ENCODE measurements at regions not wholly inside any gene's neighbourhood (a gene's known extent, or its start where the extent isn't known, plus 50 kb on each side); places are given as distances from the start of the nearest gene placed in this dataset.
"Not testable (repeated sequence)": the region's sequence is repeated elsewhere in the genome, so short reads cannot be mapped to it uniquely, and the experiment has no call there.

GRCh38 chr22:21150863-21151262 is 105.1 kb downstream of the LRRC74B start:
- H3K27me3 ChIP-seq (ENCODE audit: low read depth); H3K9me3 ChIP-seq (replicated peaks); H3K36me3 ChIP-seq; H3K27ac ChIP-seq (replicated peaks); DNase-seq; H3K4me3 ChIP-seq; intact Hi-C loops (cut with micrococcal nuclease); H3K4me1 ChIP-seq: not testable (repeated sequence)

- DNase-seq; H3K27ac ChIP-seq (replicated peaks); H3K4me3 ChIP-seq; H3K36me3 ChIP-seq; H3K27me3 ChIP-seq (ENCODE audit: low read depth); H3K4me1 ChIP-seq; intact Hi-C loops (cut with micrococcal nuclease); H3K9me3 ChIP-seq (replicated peaks): not testable (repeated sequence)
These were observed 142.1 kb downstream of the LRRC74B start for GRCh38 chr22:21187841-21188240.

DNA sequence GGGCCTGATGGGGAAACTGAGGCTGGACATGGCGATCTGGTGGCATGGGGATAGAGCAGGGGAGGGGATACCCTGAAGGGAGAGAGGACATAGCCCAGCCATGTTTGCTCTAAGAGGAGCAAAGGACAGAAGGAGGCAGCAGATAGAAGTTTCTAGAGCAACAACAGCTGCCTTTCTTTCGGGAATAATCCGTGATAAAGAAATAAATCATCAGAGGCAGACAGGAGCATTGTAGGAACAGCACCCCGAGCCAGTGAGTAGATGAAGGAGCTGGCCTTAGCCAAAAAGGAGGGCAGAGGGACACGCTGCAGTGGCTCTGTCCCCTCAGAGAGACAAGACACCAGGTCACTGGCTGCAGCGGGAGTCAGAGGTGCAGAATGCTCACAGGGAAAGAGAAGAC is 166.3 kb downstream of the LRRC74B start:
- intact Hi-C loops (cut with micrococcal nuclease); H3K27me3 ChIP-seq (ENCODE audit: low read depth); H3K9me3 ChIP-seq (replicated peaks); DNase-seq; H3K36me3 ChIP-seq; H3K4me1 ChIP-seq; H3K27ac ChIP-seq (replicated peaks); H3K4me3 ChIP-seq: not testable (repeated sequence)

DNA sequence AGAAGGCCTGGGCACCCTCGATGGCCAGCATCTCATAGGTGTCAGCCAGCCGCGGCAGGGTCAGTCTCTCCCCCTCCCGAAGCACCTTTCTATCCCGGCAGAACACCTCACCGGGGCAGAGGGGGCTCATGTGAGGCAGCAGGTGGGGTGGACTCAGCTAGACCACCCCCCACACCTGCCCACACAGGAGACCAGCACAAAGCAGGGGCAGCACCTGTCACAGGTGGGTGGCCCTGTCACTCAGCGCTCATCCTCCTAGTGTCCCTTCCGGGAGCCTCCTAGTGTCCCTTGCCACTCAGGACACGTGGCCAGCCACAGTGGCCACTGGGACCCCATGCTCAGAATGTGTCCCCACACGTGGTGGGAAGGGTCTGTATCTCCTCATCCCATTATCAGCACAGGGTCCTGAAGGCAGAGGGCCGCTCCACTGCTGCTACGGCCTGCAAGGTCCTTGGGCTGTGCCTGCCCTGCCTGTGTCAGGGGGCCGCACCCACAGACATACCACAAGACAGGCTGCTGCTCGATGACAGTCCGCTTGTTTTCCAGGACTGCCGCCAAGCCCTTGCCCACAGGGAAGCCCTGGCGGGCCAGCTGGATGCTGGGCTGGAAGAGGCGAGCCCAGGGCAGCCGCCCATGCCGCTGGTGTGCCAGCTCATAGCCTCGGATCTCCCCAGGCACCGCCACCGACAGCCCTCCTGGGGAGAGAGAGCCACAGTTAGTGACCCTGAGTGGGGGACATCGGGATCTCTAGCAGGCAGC is 167.4 kb upstream of the RIMBP3B start:
- H3K27me3 ChIP-seq (ENCODE audit: low read depth); H3K9me3 ChIP-seq (replicated peaks); DNase-seq; intact Hi-C loops (cut with micrococcal nuclease); H3K27ac ChIP-seq (replicated peaks); H3K4me3 ChIP-seq; H3K36me3 ChIP-seq; H3K4me1 ChIP-seq: not testable (repeated sequence)

- H3K27me3 ChIP-seq (ENCODE audit: low read depth); H3K4me3 ChIP-seq; DNase-seq; H3K36me3 ChIP-seq; H3K4me1 ChIP-seq; H3K27ac ChIP-seq (replicated peaks); H3K9me3 ChIP-seq (replicated peaks); intact Hi-C loops (cut with micrococcal nuclease): not testable (repeated sequence)
These were observed 158.7 kb upstream of the RIMBP3B start for GRCh38 chr22:21224900-21225299.

- intact Hi-C loops (cut with micrococcal nuclease); H3K9me3 ChIP-seq (replicated peaks); H3K4me1 ChIP-seq; DNase-seq; H3K27me3 ChIP-seq (ENCODE audit: low read depth); H3K36me3 ChIP-seq; H3K4me3 ChIP-seq; H3K27ac ChIP-seq (replicated peaks): not testable (repeated sequence)
These were observed 156.5 kb upstream of the RIMBP3B start for GRCh38 chr22:21226901-21227693.

GRCh38 chr22:21251435-21251834 is 132.1 kb upstream of the RIMBP3B start:
- H3K9me3 ChIP-seq (replicated peaks); H3K4me3 ChIP-seq; H3K27ac ChIP-seq (replicated peaks); DNase-seq; H3K36me3 ChIP-seq; H3K27me3 ChIP-seq (ENCODE audit: low read depth); intact Hi-C loops (cut with micrococcal nuclease); H3K4me1 ChIP-seq: not testable (repeated sequence)

GRCh38 chr22:21282646-21283045 is 100.9 kb upstream of the RIMBP3B start:
- H3K36me3 ChIP-seq; H3K27me3 ChIP-seq (ENCODE audit: low read depth); H3K4me3 ChIP-seq; H3K27ac ChIP-seq (replicated peaks); H3K9me3 ChIP-seq (replicated peaks); H3K4me1 ChIP-seq; intact Hi-C loops (cut with micrococcal nuclease); DNase-seq: not testable (repeated sequence)

DNA sequence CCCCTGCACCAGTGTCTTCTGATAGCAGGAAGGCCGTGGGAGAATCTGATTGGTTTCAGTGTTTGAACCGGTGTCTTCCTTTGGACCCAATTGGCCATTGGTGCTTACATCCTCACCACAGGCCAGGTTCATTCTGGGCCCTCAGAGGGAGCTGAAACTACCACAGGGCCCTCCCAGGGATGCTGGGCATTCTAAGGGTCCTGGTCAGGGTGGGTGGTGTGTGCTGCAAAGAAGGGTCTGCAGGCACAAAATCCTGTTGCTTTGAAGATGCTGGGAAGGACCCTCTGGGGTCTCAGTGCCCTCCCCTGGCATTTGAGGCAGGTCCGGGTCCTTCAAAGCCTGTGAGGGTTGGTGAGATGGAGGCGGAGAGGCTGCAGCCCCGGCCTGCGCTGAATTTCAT is 89.8 kb upstream of the RIMBP3B start:
- H3K9me3 ChIP-seq (replicated peaks); H3K36me3 ChIP-seq; intact Hi-C loops (cut with micrococcal nuclease); H3K4me3 ChIP-seq; H3K27me3 ChIP-seq (ENCODE audit: low read depth); H3K4me1 ChIP-seq; H3K27ac ChIP-seq (replicated peaks): not testable (repeated sequence)
- peak; percentile 4 for DNase-seq

GRCh38 chr22:21327629-21328028 is 55.9 kb upstream of the RIMBP3B start:
- H3K27me3 ChIP-seq (ENCODE audit: low read depth); H3K4me3 ChIP-seq; H3K27ac ChIP-seq (replicated peaks); DNase-seq; H3K4me1 ChIP-seq; intact Hi-C loops (cut with micrococcal nuclease); H3K9me3 ChIP-seq (replicated peaks); H3K36me3 ChIP-seq: not testable (repeated sequence)
